Mesenchymal stem cell (in vitro differentiated cells and primary cell): ENCODE measurements at regions not wholly inside any gene's neighbourhood (a gene's known extent, or its start where the extent isn't known, plus 50 kb on each side); places are given as distances from the start of the nearest gene placed in this dataset.

Experiments used
- DNase-seq: peaks from one replicate; pipeline ENCODE4 v3.0.0-alpha.2; 2013
- H2AFZ ChIP-seq: one replicate; pipeline ENCODE4 v1.6.1; 2013; ENCODE audit warnings: low read depth, mild to moderate bottlenecking, control low read depth, inconsistent platforms, low read length, moderate library complexity
- H2AK5ac ChIP-seq: 2 replicates; pipeline ENCODE4 v1.6.1; 2013; ENCODE audit warnings: low read length, moderate library complexity, mild to moderate bottlenecking, inconsistent platforms; ENCODE audit not compliant: severe bottlenecking
- H2BK120ac ChIP-seq: one replicate; pipeline ENCODE4 v1.6.1; 2013; ENCODE audit warnings: low read depth, mild to moderate bottlenecking, inconsistent platforms, low read length, moderate library complexity
- H2BK12ac ChIP-seq, 2 experiments: one replicate each; pipeline ENCODE4 v1.6.1; 2013; ENCODE audit warnings: inconsistent platforms in 2 of 2, low read length in 2 of 2, mild to moderate bottlenecking in 2 of 2, moderate library complexity in 2 of 2, control low read depth in 1 of 2
- H2BK15ac ChIP-seq: one replicate; pipeline ENCODE4 v1.6.1; 2013; ENCODE audit warnings: mild to moderate bottlenecking, low read depth, inconsistent platforms; ENCODE audit not compliant: poor library complexity, severe bottlenecking
- H2BK5ac ChIP-seq: 2 replicates; pipeline ENCODE4 v1.6.1; 2013; ENCODE audit warnings: low read depth, mild to moderate bottlenecking, low read length, control low read depth, inconsistent platforms; ENCODE audit not compliant: poor library complexity, severe bottlenecking
- H3K14ac ChIP-seq, 2 experiments: one replicate each; pipeline ENCODE4 v1.6.1; 2013; ENCODE audit warnings: inconsistent platforms in 2 of 2, low read length in 2 of 2, control low read depth in 1 of 2, mild to moderate bottlenecking in 1 of 2, moderate library complexity in 1 of 2
- H3K18ac ChIP-seq, 2 experiments: one replicate each; pipeline ENCODE4 v1.6.1; 2013; ENCODE audit warnings: inconsistent platforms in 2 of 2, low read length in 2 of 2, control low read depth in 1 of 2, low read depth in 1 of 2, mild to moderate bottlenecking in 1 of 2
- H3K23ac ChIP-seq, 2 experiments: one replicate each; pipeline ENCODE4 v1.6.1; 2013; ENCODE audit warnings: inconsistent platforms in 2 of 2, low read length in 2 of 2, mild to moderate bottlenecking in 2 of 2, moderate library complexity in 2 of 2, control low read depth in 1 of 2
- H3K27ac ChIP-seq: 2 replicates; pipeline ENCODE4 v1.5.1; 2013; ENCODE audit warnings: mild to moderate bottlenecking, moderate library complexity, low read length, control low read depth, inconsistent platforms; ENCODE audit not compliant: poor library complexity, severe bottlenecking
- H3K27me3 ChIP-seq, 2 experiments: 2 replicates each; pipeline versions ENCODE4 v1.6.1 to v1.7.0; 2013; ENCODE audit warnings: low read length in 2 of 2, mild to moderate bottlenecking in 2 of 2, moderate library complexity in 2 of 2, control low read depth in 1 of 2, inconsistent platforms in 1 of 2; ENCODE audit not compliant: control insufficient read depth in 1 of 2, insufficient read depth in 1 of 2
- H3K36me3 ChIP-seq, 2 experiments: 2 replicates each; pipeline versions ENCODE4 v1.6.1 to v1.7.0; 2013; ENCODE audit warnings: low read length in 2 of 2, control low read depth in 1 of 2, inconsistent platforms in 1 of 2, low read depth in 1 of 2, mild to moderate bottlenecking in 1 of 2; ENCODE audit not compliant: insufficient read depth in 2 of 2, control insufficient read depth in 1 of 2
- H3K4ac ChIP-seq, 2 experiments: one replicate each; pipeline ENCODE4 v1.6.1; 2013; ENCODE audit warnings: inconsistent platforms in 2 of 2, low read length in 2 of 2, mild to moderate bottlenecking in 2 of 2, moderate library complexity in 2 of 2, control low read depth in 1 of 2, low read depth in 1 of 2
- H3K4me1 ChIP-seq: 2 replicates; pipeline ENCODE4 v1.6.1; 2013; ENCODE audit warnings: low read depth, low read length, control low read depth; ENCODE audit not compliant: control insufficient read depth, insufficient read depth
- H3K4me2 ChIP-seq: 2 replicates; pipeline ENCODE4 v1.6.1; 2013; ENCODE audit warnings: low read length, mild to moderate bottlenecking, inconsistent platforms; ENCODE audit not compliant: poor library complexity, severe bottlenecking
- H3K4me3 ChIP-seq, 2 experiments: 2 replicates each; pipeline versions ENCODE4 v1.5.1 to v1.7.0; 2013; ENCODE audit warnings: low read length in 2 of 2, mild to moderate bottlenecking in 2 of 2, control low read depth in 1 of 2, low read depth in 1 of 2; ENCODE audit not compliant: insufficient read depth in 1 of 2
- H3K79me1 ChIP-seq: replicated peaks from 2 replicates; pipeline ENCODE4 v1.6.1; 2013; ENCODE audit warnings: mild to moderate bottlenecking, control low read depth, low read length, inconsistent platforms; ENCODE audit not compliant: poor library complexity, severe bottlenecking
- H3K9ac ChIP-seq: 2 replicates; pipeline ENCODE4 v1.7.0; 2013; ENCODE audit warnings: mild to moderate bottlenecking, low read length, moderate library complexity
- H3K9me3 ChIP-seq: 2 replicates; pipeline ENCODE4 v1.7.0; 2013; ENCODE audit warnings: mild to moderate bottlenecking, low read length; ENCODE audit not compliant: control insufficient read depth
- H4K8ac ChIP-seq: one replicate; pipeline ENCODE4 v1.6.1; 2013; ENCODE audit warnings: inconsistent platforms, mild to moderate bottlenecking, low read length, moderate library complexity
- H4K91ac ChIP-seq: one replicate; pipeline ENCODE4 v1.6.1; 2013; ENCODE audit warnings: mild to moderate bottlenecking, low read length, inconsistent platforms
- WGBS: methylation state at CpG from one replicate; pipeline ENCODE4 v1.1.7; 2013; ENCODE audit warnings: mixed read lengths; 5-methylcytosine and 5-hydroxymethylcytosine counted together

DNA sequence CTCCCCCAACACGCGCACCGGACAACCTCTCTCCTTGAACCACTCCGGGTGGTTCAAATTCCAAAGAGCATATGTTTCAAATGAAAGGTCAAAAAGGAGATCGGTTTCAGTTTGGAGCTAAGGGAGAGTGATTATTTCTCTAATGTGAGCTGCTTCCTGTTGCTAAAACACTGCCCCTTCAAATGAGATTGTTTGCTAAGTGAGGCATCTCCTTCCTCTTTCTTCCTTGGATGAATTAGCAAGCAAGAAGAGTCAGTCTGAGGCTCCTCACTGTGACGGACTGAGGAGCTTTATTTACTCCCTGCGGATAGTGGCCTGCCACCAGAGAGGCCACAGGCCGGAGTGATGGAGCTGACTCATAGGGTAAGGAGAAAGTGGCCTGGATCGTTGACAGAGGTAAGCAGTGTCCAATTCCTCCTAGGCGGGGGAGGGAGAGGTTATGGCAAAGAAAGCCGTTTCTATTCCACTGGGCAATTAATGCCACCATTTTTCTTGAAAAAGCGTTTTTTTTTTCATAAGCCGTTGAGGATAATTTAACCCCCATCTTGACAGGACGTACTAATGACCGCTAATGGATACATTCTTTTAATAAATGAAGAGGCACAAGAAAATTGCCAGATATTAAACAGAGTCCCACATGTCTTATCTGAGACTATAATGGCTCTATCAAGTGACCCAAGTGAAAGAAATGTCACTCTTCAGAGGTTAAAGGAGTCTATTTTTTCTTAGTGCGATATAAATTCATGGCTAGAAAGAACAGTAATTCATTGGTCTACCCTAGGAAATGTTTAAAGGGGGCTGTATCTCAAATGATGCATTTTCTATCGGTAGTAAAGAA lies 167.0 kb upstream of the ANKRD28 start:
- H4K91ac ChIP-seq = no peak overlapping the region
- no peaks in the 10 kb centered on the region for H3K9me3 ChIP-seq
- no peaks in the 10 kb centered on the region for H3K79me1 ChIP-seq
- H2BK12ac ChIP-seq = peak overlapping the region in 1 of 2 experiments; percentile 54
- H2BK5ac ChIP-seq = no peak overlapping the region
- peak overlapping the region in 1 of 2 experiments; percentile 4 for H3K18ac ChIP-seq
- peaks cover 1% of the 10 kb centered on the region for H3K4me1 ChIP-seq
- 65% methylated on average over 13 of the region's 17 CpGs for WGBS
- H3K4me2 ChIP-seq = no peak overlapping the region
- H2AFZ ChIP-seq = no peak overlapping the region
- H2BK120ac ChIP-seq = no peak overlapping the region
- no peak overlapping the region for H3K14ac ChIP-seq
- peaks cover 0 to under 1% of the 10 kb centered on the region in 2 experiments for H3K36me3 ChIP-seq
- peak overlapping the region; percentile 77 for H3K9ac ChIP-seq
- no peak overlapping the region for H2AK5ac ChIP-seq
- H3K27ac ChIP-seq = peak overlapping the region; percentile 29
- no peaks in the 10 kb centered on the region for H3K27me3 ChIP-seq
- H2BK15ac ChIP-seq = peak overlapping the region; percentile 40
- H4K8ac ChIP-seq = peak overlapping the region; percentile 27
- DNase-seq = peak; percentile 50
- H3K4ac ChIP-seq = no peak overlapping the region
- peak overlapping the region in 1 of 2 experiments; percentile 76 for H3K4me3 ChIP-seq
- H3K23ac ChIP-seq = no peak overlapping the region

DNA sequence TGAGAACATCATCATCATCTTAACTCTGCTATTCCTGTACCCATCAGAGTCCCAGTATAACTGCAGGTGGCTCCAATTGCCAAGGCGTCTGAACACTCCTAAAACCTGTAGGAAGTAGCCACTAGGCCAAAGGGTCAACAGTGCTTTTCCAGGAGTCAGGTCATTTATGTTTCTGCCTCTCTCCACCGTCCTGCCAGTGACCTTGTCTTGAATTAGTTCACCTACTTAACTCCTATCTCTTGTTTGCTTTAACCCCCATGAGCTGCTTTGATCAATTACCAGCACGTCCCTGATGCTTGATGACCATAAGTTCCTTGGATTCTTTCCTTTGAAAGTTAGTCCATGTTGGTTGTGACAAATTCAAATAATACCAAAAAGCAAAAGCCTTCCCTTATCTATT lies 169.8 kb upstream of the ANKRD28 start:
- no peaks in the 10 kb centered on the region for H3K27me3 ChIP-seq
- H2BK12ac ChIP-seq = no peak overlapping the region
- H3K9me3 ChIP-seq = no peaks in the 10 kb centered on the region
- DNase-seq = no peak
- no peak overlapping the region for H4K91ac ChIP-seq
- no peak overlapping the region for H3K14ac ChIP-seq
- H3K9ac ChIP-seq = no peak overlapping the region
- H4K8ac ChIP-seq = no peak overlapping the region
- no peak overlapping the region for H3K27ac ChIP-seq
- no peak overlapping the region for H2BK120ac ChIP-seq
- 71% methylated on average over 3 of the region's 3 CpGs for WGBS
- H2BK5ac ChIP-seq = no peak overlapping the region
- no peak overlapping the region for H2AFZ ChIP-seq
- H3K4me1 ChIP-seq = peaks cover 1% of the 10 kb centered on the region
- peaks cover 0 to 11% of the 10 kb centered on the region in 2 experiments for H3K36me3 ChIP-seq
- no peak overlapping the region for H3K4ac ChIP-seq
- no peak overlapping the region for H3K4me3 ChIP-seq
- H2AK5ac ChIP-seq = no peak overlapping the region
- no peak overlapping the region for H3K23ac ChIP-seq
- H3K79me1 ChIP-seq = no peaks in the 10 kb centered on the region
- no peak overlapping the region for H3K4me2 ChIP-seq
- no peak overlapping the region for H2BK15ac ChIP-seq
- no peak overlapping the region for H3K18ac ChIP-seq

DNA sequence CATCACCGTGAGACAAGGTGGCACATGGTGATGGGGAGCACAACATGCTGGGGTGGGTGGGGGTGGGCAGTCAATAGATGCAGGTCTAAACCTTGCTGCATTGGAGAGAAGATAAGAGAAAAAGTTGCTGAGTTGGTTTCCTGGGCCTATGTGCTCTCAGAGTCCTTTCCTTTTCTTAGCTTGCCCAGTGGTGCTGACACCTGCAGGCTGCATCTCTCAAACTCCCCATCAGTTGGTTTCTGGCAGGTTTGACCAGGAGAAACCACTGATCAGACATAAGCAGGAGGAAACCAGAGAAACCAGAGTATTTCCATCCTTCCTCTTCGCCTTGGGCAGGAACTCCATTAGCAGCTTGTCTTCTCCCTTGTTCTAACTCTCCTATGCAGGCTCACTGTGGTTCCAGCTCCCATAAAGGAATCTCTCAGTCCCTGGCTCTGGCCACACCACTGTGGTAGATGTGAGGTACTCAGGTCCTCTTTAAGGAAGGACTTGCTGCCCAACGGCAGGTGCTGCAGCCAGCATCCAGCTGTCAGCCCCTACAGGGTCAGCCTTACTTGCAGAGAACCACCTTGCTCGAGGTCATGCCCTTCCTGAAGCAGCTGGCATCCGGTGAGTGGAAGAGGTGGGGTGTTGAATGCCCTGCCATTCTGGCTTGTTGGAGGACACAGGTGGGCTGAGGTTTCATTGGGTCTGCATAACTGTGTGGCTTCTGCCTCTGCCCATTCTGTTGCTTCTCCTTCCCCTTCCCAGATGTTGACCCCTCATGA lies 172.3 kb upstream of the ANKRD28 start:
- Histone ChIP-seq H2BK5ac (no peak overlapping the region), H3K14ac (no peak overlapping the region), H3K18ac (no peak overlapping the region), H2BK120ac (no peak overlapping the region), H3K4ac (no peak overlapping the region), H4K91ac (no peak overlapping the region), H3K4me1 (no peaks in the 10 kb centered on the region), H3K4me3 (no peak overlapping the region), H3K9ac (no peak overlapping the region), H4K8ac (no peak overlapping the region), H3K9me3 (no peaks in the 10 kb centered on the region), H3K4me2 (no peak overlapping the region), H2AFZ (no peak overlapping the region), H2BK15ac (no peak overlapping the region), H2AK5ac (no peak overlapping the region), H3K79me1 (no peaks in the 10 kb centered on the region), H3K27me3 (no peaks in the 10 kb centered on the region), H2BK12ac (no peak overlapping the region), H3K36me3 (peaks cover 0 to 11% of the 10 kb centered on the region in 2 experiments), H3K27ac (no peak overlapping the region), H3K23ac (no peak overlapping the region)
- 91% methylated on average over 5 of the region's 5 CpGs for whole genome bisulfite sequencing
- DNase-seq = no peak

DNA sequence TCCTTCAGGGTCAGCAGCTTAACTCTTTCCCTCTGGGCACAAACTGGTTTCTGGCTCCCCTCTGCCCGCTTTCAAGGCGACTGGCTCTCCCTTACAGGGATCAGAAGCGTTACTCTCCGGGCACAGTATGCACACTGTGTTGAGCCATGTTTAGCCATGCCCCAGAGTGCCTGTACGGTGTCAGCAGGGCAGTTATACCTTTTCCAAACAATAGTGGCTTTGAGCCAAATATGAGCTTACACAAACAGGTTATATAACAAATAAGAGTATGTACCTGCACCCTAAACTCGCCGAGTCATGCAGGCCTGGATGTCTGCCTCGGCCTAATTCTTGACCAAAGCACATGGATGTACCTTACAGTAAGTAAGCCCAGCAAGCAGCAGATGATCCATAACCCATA lies 175.6 kb upstream of the ANKRD28 start:
- Histone ChIP-seq H3K27ac (no peak overlapping the region), H2BK5ac (no peak overlapping the region), H3K4me2 (no peak overlapping the region), H3K4ac (no peak overlapping the region), H3K9me3 (no peaks in the 10 kb centered on the region), H3K4me1 (peaks cover 6% of the 10 kb centered on the region), H3K27me3 (no peaks in the 10 kb centered on the region), H3K4me3 (no peak overlapping the region), H2AK5ac (no peak overlapping the region), H4K8ac (no peak overlapping the region), H2BK120ac (no peak overlapping the region), H3K9ac (no peak overlapping the region), H3K36me3 (peaks cover 0 to 11% of the 10 kb centered on the region in 2 experiments), H2BK12ac (no peak overlapping the region), H2AFZ (no peak overlapping the region), H3K18ac (no peak overlapping the region), H4K91ac (no peak overlapping the region), H3K79me1 (no peaks in the 10 kb centered on the region), H3K14ac (no peak overlapping the region), H2BK15ac (no peak overlapping the region), H3K23ac (no peak overlapping the region)
- no peak for DNase-seq
- WGBS = 92% methylated on average over 8 of the region's 8 CpGs
